ENCODE measurements at regions not wholly inside any gene's neighbourhood (a gene's known extent, or its start where the extent isn't known, plus 50 kb on each side); places are given as distances from the start of the nearest gene placed in this dataset.

- H3K27ac Mint-ChIP-seq = no peak overlapping the region
- H3K27me3 Mint-ChIP-seq = peaks cover 21% of the 10 kb centered on the region
- H3K4me3 Mint-ChIP-seq = no peak overlapping the region
- H3K4me1 Mint-ChIP-seq = no peaks in the 10 kb centered on the region
- no peak for ATAC-seq (replicated peaks)
- H3K36me3 Mint-ChIP-seq (ENCODE audit: low read depth) = no peaks in the 10 kb centered on the region
- H3K9me3 Mint-ChIP-seq = no peaks in the 10 kb centered on the region
These were observed 172.6 kb upstream of the S1PR3 start for GRCh38 chr9:88818495-88819201.

- Mint-ChIP-seq H3K4me1 (no peaks in the 10 kb centered on the region), H3K36me3 (ENCODE audit: low read depth) (no peaks in the 10 kb centered on the region), H3K9me3 (no peaks in the 10 kb centered on the region), H3K27me3 (peaks cover 24% of the 10 kb centered on the region), H3K4me3 (no peak overlapping the region), H3K27ac (no peak overlapping the region)
- no peak for ATAC-seq (replicated peaks)
These were observed 171.8 kb upstream of the S1PR3 start for GRCh38 chr9:88819476-88819875.

- Mint-ChIP-seq H3K27ac (no peak overlapping the region), H3K36me3 (ENCODE audit: low read depth) (no peaks in the 10 kb centered on the region), H3K27me3 (peaks cover 28% of the 10 kb centered on the region)
These were observed 171.2 kb upstream of the S1PR3 start for GRCh38 chr9:88820055-88820454.

GRCh38 chr9:88821033-88821745, 170.1 kb upstream of the S1PR3 start:
- H3K9me3 Mint-ChIP-seq = no peaks in the 10 kb centered on the region
- no peak for ATAC-seq (replicated peaks)
- H3K4me3 Mint-ChIP-seq = no peak overlapping the region
- no peak overlapping the region for H3K27ac Mint-ChIP-seq
- H3K36me3 Mint-ChIP-seq (ENCODE audit: low read depth) = no peaks in the 10 kb centered on the region
- peaks cover 22% of the 10 kb centered on the region for H3K27me3 Mint-ChIP-seq
- no peaks in the 10 kb centered on the region for H3K4me1 Mint-ChIP-seq

More at GRCh38 chr9:88820055-88820454, 171.2 kb upstream of the S1PR3 start:
- no peak for ATAC-seq (replicated peaks)
- H3K9me3 Mint-ChIP-seq = no peaks in the 10 kb centered on the region
- no peaks in the 10 kb centered on the region for H3K4me1 Mint-ChIP-seq
- H3K4me3 Mint-ChIP-seq = no peak overlapping the region

- ATAC-seq (replicated peaks) = no peak
- Mint-ChIP-seq H3K4me1 (no peaks in the 10 kb centered on the region), H3K9me3 (no peaks in the 10 kb centered on the region), H3K27ac (no peak overlapping the region), H3K36me3 (ENCODE audit: low read depth) (no peaks in the 10 kb centered on the region), H3K4me3 (no peak overlapping the region), H3K27me3 (peaks cover 26% of the 10 kb centered on the region)
These were observed 169.5 kb upstream of the S1PR3 start for GRCh38 chr9:88821746-88822106.

GRCh38 chr9:88824711-88825110, 166.6 kb upstream of the S1PR3 start:
- Mint-ChIP-seq H3K36me3 (ENCODE audit: low read depth) (no peaks in the 10 kb centered on the region), H3K4me3 (no peak overlapping the region), H3K4me1 (no peaks in the 10 kb centered on the region), H3K27me3 (peaks cover 38% of the 10 kb centered on the region), H3K9me3 (no peaks in the 10 kb centered on the region), H3K27ac (no peak overlapping the region)
- no peak for ATAC-seq (replicated peaks)

GRCh38 chr9:88826181-88826580, 165.1 kb upstream of the S1PR3 start:
- Mint-ChIP-seq H3K9me3 (no peaks in the 10 kb centered on the region), H3K27ac (no peak overlapping the region), H3K4me3 (no peak overlapping the region), H3K36me3 (ENCODE audit: low read depth) (no peaks in the 10 kb centered on the region), H3K4me1 (no peaks in the 10 kb centered on the region), H3K27me3 (peaks cover 48% of the 10 kb centered on the region)
- no peak for ATAC-seq (replicated peaks)

- Mint-ChIP-seq H3K27me3 (peaks cover 50% of the 10 kb centered on the region), H3K27ac (no peak overlapping the region), H3K9me3 (no peaks in the 10 kb centered on the region), H3K4me3 (no peak overlapping the region), H3K36me3 (ENCODE audit: low read depth) (no peaks in the 10 kb centered on the region), H3K4me1 (no peaks in the 10 kb centered on the region)
- ATAC-seq (replicated peaks) = no peak
These were observed 164.5 kb upstream of the S1PR3 start for GRCh38 chr9:88826771-88827181.

GRCh38 chr9:88828018-88828417, 163.2 kb upstream of the S1PR3 start:
- H3K4me1 Mint-ChIP-seq = no peaks in the 10 kb centered on the region
- no peak overlapping the region for H3K4me3 Mint-ChIP-seq
- no peak for ATAC-seq (replicated peaks)
- peaks cover 59% of the 10 kb centered on the region for H3K27me3 Mint-ChIP-seq
- no peaks in the 10 kb centered on the region for H3K9me3 Mint-ChIP-seq
- H3K36me3 Mint-ChIP-seq (ENCODE audit: low read depth) = no peaks in the 10 kb centered on the region
- no peak overlapping the region for H3K27ac Mint-ChIP-seq

GRCh38 chr9:88828492-88828974, 162.7 kb upstream of the S1PR3 start:
- H3K27me3 Mint-ChIP-seq = peaks cover 59% of the 10 kb centered on the region
- H3K36me3 Mint-ChIP-seq (ENCODE audit: low read depth) = no peaks in the 10 kb centered on the region
- no peak overlapping the region for H3K4me3 Mint-ChIP-seq
- no peak for ATAC-seq (replicated peaks)
- H3K4me1 Mint-ChIP-seq = no peaks in the 10 kb centered on the region
- H3K27ac Mint-ChIP-seq = no peak overlapping the region
- no peaks in the 10 kb centered on the region for H3K9me3 Mint-ChIP-seq

- H3K27me3 Mint-ChIP-seq = peaks cover 64% of the 10 kb centered on the region
- peak; percentile 94 for ATAC-seq (replicated peaks)
- H3K27ac Mint-ChIP-seq = no peak overlapping the region
- no peaks in the 10 kb centered on the region for H3K9me3 Mint-ChIP-seq
- H3K36me3 Mint-ChIP-seq (ENCODE audit: low read depth) = no peaks in the 10 kb centered on the region
- peaks cover 4% of the 10 kb centered on the region for H3K4me1 Mint-ChIP-seq
- H3K4me3 Mint-ChIP-seq = no peak overlapping the region
These were observed 162.0 kb upstream of the S1PR3 start for GRCh38 chr9:88829276-88829675.

- peaks cover 8% of the 10 kb centered on the region for H3K4me1 Mint-ChIP-seq
- peaks cover 55% of the 10 kb centered on the region for H3K27me3 Mint-ChIP-seq
- H3K36me3 Mint-ChIP-seq (ENCODE audit: low read depth) = no peaks in the 10 kb centered on the region
- H3K27ac Mint-ChIP-seq = no peak overlapping the region
- H3K9me3 Mint-ChIP-seq = no peaks in the 10 kb centered on the region
- no peak for ATAC-seq (replicated peaks)
- no peak overlapping the region for H3K4me3 Mint-ChIP-seq
These were observed 159.4 kb upstream of the S1PR3 start for GRCh38 chr9:88831713-88832407.

- H3K27me3 Mint-ChIP-seq = peaks cover 56% of the 10 kb centered on the region
- H3K9me3 Mint-ChIP-seq = no peaks in the 10 kb centered on the region
- no peak for ATAC-seq (replicated peaks)
- H3K27ac Mint-ChIP-seq = no peak overlapping the region
- H3K4me1 Mint-ChIP-seq = peaks cover 8% of the 10 kb centered on the region
- no peaks in the 10 kb centered on the region for H3K36me3 Mint-ChIP-seq (ENCODE audit: low read depth)
- H3K4me3 Mint-ChIP-seq = no peak overlapping the region
These were observed 157.3 kb upstream of the S1PR3 start for GRCh38 chr9:88833946-88834345.

GRCh38 chr9:88835038-88835466, 156.2 kb upstream of the S1PR3 start:
- ATAC-seq (replicated peaks) = peak; percentile 88
- no peak overlapping the region for H3K4me3 Mint-ChIP-seq
- H3K27ac Mint-ChIP-seq = peak overlapping the region; percentile 21
- peaks cover 8% of the 10 kb centered on the region for H3K4me1 Mint-ChIP-seq
- H3K9me3 Mint-ChIP-seq = no peaks in the 10 kb centered on the region
- H3K27me3 Mint-ChIP-seq = peaks cover 53% of the 10 kb centered on the region
- H3K36me3 Mint-ChIP-seq (ENCODE audit: low read depth) = no peaks in the 10 kb centered on the region

GRCh38 chr9:88835772-88836171, 155.5 kb upstream of the S1PR3 start:
- Mint-ChIP-seq H3K9me3 (no peaks in the 10 kb centered on the region), H3K27me3 (peaks cover 50% of the 10 kb centered on the region), H3K4me3 (no peak overlapping the region), H3K36me3 (ENCODE audit: low read depth) (no peaks in the 10 kb centered on the region), H3K27ac (no peak overlapping the region), H3K4me1 (peaks cover 8% of the 10 kb centered on the region)
- no peak for ATAC-seq (replicated peaks)
